ENCODE measurements at regions not wholly inside any gene's neighbourhood (a gene's known extent, or its start where the extent isn't known, plus 50 kb on each side); places are given as distances from the start of the nearest gene placed in this dataset.

DNA sequence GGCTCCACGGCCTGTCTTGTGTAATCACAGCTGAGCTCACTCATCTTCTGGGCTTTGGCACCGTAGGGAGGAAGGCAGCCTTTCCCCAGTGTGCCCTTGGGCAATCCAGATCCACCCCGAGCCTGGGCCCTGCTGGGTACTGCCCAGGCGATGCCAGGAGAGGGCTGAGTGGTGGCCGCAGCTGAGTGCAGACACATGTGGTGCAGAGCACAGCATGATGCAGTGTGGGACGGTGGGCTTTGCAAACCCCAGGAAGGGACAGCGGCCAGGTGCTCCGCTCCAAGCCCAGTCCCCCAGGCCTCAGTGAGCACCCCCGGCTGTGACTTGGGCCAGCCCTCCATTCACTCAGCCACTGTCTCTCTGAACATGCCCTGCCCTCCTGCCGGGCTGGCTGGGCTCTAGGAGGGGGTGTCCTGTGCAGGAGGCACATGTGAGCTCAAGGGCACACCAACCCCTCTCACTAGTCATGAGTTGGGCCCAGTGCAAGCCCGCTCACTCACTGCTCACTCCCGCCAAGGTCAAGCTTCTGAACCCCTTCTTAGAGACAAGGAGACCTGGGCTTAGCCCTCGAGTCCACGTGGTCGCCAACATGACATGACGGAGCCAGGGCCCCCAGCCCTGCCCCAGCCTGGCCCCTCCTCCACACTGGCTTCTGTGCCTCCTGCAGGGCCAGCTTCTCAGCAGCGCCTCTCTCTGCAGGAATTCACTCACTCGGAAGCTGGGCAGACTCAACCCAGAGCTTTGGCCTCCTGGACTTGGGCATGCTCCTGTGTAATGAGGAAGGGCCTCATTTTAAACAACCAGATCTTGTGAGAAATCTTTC, 77.5 kb upstream of the INSIG1 start:
- ATAC-seq (ENCODE audit: low FRiP score in 2 of 2) (no peak), DNase-seq (peak in 1 of 2 donors; percentile 65)
- H3K9me3 ChIP-seq: no peaks in the 10 kb centered on the region
- 81 to 90% methylated on average over 11 to 18 of the region's 18 CpGs for WGBS, 2 donors
- H3K4me1 ChIP-seq: peaks cover 0 to 4% (median 0%) of the 10 kb centered on the region in 4 donors
- no peak overlapping the region for H3K4me3 ChIP-seq
- H3K27me3 ChIP-seq: no peaks in the 10 kb centered on the region
- no peak overlapping the region for H3K27ac ChIP-seq
- TF ChIP-seq, protein P1, sequence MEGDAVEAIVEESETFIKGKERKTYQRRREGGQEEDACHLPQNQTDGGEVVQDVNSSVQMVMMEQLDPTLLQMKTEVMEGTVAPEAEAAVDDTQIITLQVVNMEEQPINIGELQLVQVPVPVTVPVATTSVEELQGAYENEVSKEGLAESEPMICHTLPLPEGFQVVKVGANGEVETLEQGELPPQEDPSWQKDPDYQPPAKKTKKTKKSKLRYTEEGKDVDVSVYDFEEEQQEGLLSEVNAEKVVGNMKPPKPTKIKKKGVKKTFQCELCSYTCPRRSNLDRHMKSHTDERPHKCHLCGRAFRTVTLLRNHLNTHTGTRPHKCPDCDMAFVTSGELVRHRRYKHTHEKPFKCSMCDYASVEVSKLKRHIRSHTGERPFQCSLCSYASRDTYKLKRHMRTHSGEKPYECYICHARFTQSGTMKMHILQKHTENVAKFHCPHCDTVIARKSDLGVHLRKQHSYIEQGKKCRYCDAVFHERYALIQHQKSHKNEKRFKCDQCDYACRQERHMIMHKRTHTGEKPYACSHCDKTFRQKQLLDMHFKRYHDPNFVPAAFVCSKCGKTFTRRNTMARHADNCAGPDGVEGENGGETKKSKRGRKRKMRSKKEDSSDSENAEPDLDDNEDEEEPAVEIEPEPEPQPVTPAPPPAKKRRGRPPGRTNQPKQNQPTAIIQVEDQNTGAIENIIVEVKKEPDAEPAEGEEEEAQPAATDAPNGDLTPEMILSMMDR (IDR thresholded peaks at IDR 0.05): no peak
- TF ChIP-seq POLR2A (IDR thresholded peaks at IDR 0.05): no peak
- no peak for TF ChIP-seq EP300 (IDR thresholded peaks at IDR 0.05)
- TF ChIP-seq POLR2AphosphoS5 (IDR thresholded peaks at IDR 0.05): no peak
- H3K36me3 ChIP-seq: no peaks in the 10 kb centered on the region

DNA sequence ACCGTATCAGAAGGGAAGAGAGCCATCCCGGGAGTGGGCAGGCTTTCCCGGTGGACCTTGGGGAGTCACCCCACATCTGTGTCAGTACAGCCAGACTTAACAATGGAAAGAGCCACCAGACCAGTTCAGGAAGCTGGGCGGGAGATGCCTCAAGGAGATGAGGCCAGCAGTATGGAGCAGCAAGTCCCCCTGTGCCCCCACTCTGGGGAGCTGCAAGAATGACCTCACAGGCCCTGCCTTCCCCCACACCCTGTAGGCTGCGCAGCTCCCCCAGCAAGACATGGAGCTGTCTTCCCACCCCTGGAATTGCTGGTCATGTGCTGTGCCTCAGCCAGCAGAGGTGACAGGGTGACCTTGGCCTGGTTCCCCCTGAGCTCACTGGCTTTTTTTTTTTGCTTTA, 76.8 kb upstream of the INSIG1 start:
- WGBS, 2 donors: 88 to 98% methylated on average over 3 to 5 of the region's 5 CpGs
- no peak overlapping the region for H3K4me3 ChIP-seq
- no peak overlapping the region for H3K27ac ChIP-seq
- H3K27me3 ChIP-seq: no peaks in the 10 kb centered on the region
- no peaks in the 10 kb centered on the region for H3K9me3 ChIP-seq
- H3K4me1 ChIP-seq: peaks cover 0 to 4% (median 0%) of the 10 kb centered on the region in 4 donors
- no peak for ATAC-seq (ENCODE audit: low FRiP score in 2 of 2)
- no peak for DNase-seq
- TF ChIP-seq, protein P1 (IDR thresholded peaks at IDR 0.05): no peak
- TF ChIP-seq EP300 (IDR thresholded peaks at IDR 0.05) (no peak), POLR2AphosphoS5 (IDR thresholded peaks at IDR 0.05) (no peak), POLR2A (IDR thresholded peaks at IDR 0.05) (no peak)
- H3K36me3 ChIP-seq: no peaks in the 10 kb centered on the region

DNA sequence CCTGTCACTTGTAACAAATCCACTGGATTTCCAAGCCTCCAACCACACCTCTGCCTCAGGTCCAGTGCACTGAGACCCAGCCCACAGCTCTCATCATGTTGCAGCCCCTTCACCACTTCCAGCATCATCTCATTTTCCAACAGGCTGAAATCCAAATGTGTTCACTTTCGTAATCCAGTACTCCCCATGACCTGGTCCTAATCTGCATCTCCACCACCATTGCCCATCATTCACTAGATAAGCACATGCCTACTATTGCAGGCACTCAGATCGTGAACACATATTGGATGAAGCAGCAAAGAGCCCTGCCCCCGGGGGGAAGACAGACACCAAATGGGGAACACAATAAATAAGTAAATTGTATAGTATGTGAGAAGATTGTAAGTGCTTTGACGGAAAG, 76.1 kb upstream of the INSIG1 start:
- DNase-seq (no peak), ATAC-seq (ENCODE audit: low FRiP score in 2 of 2) (no peak)
- no peaks in the 10 kb centered on the region for H3K36me3 ChIP-seq
- H3K4me3 ChIP-seq: no peak overlapping the region
- peaks cover 0 to 4% (median 0%) of the 10 kb centered on the region in 4 donors for H3K4me1 ChIP-seq
- TF ChIP-seq, protein P1 (IDR thresholded peaks at IDR 0.05): no peak
- TF ChIP-seq POLR2AphosphoS5 (IDR thresholded peaks at IDR 0.05): no peak
- no peak for TF ChIP-seq POLR2A (IDR thresholded peaks at IDR 0.05)
- no peak for TF ChIP-seq EP300 (IDR thresholded peaks at IDR 0.05)
- no peaks in the 10 kb centered on the region for H3K9me3 ChIP-seq
- H3K27ac ChIP-seq: no peak overlapping the region
- H3K27me3 ChIP-seq: no peaks in the 10 kb centered on the region
- 80 to 82% methylated on average over 4 of the region's 4 CpGs for WGBS, 2 donors

DNA sequence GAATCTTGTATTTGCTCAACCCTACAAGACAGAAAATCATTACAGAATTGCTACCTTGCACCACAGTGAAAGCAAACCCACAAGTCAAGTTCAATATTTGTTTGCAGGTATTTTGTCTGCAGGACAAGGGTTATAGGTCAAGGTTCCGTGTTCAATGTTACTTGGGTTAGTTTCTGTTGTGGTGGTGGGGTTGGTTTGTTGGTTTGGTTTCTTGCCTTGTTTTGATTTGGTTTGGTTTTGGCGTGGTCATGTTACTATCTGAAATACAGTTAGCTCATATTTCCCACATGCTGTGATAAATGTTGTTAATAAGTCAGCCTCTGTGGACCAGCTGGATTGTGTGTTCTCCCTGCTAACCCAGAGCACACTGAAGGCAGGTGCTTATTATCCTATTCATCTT, 75.6 kb upstream of the INSIG1 start:
- 72 to 80% methylated on average over 2 of the region's 2 CpGs for WGBS, 2 donors
- no peaks in the 10 kb centered on the region for H3K9me3 ChIP-seq
- H3K36me3 ChIP-seq: no peaks in the 10 kb centered on the region
- ATAC-seq (ENCODE audit: low FRiP score in 2 of 2): no peak
- no peak overlapping the region for H3K4me3 ChIP-seq
- no peak for DNase-seq
- H3K27ac ChIP-seq: no peak overlapping the region
- H3K27me3 ChIP-seq: no peaks in the 10 kb centered on the region
- H3K4me1 ChIP-seq: peaks cover 0 to 4% (median 0%) of the 10 kb centered on the region in 4 donors
- TF ChIP-seq POLR2A (IDR thresholded peaks at IDR 0.05) (no peak), EP300 (IDR thresholded peaks at IDR 0.05) (no peak), POLR2AphosphoS5 (IDR thresholded peaks at IDR 0.05) (no peak)
- TF ChIP-seq, protein P1 (IDR thresholded peaks at IDR 0.05): no peak

DNA sequence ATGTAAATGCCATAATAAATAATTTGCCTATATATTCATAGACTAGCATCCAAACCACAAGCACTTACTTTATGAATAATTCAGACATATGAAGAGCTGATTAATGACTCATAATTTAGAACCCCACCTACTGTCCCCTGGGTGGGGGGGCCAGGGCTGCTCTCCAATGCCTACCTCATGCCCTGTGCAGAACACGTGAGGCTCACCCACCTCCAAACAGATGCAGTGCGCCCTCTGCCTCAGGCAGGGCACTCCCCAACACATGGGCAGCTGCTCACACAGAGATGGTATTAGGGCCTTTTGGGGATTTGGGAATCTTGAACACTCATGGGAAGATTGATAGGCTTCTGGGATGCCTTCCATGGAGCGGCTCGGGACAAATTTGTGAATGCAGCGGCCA, 75.1 kb upstream of the INSIG1 start:
- TF ChIP-seq EP300 (IDR thresholded peaks at IDR 0.05) (no peak), POLR2A (IDR thresholded peaks at IDR 0.05) (no peak), POLR2AphosphoS5 (IDR thresholded peaks at IDR 0.05) (no peak)
- TF ChIP-seq, protein P1 (IDR thresholded peaks at IDR 0.05): no peak
- no peak overlapping the region for H3K27ac ChIP-seq
- WGBS, 2 donors: 86 to 91% methylated on average over 5 of the region's 5 CpGs
- no peaks in the 10 kb centered on the region for H3K9me3 ChIP-seq
- no peaks in the 10 kb centered on the region for H3K36me3 ChIP-seq
- ATAC-seq (ENCODE audit: low FRiP score in 2 of 2) (no peak), DNase-seq (no peak)
- no peaks in the 10 kb centered on the region for H3K27me3 ChIP-seq
- no peak overlapping the region for H3K4me3 ChIP-seq
- H3K4me1 ChIP-seq: peaks cover 0 to 4% (median 0%) of the 10 kb centered on the region in 4 donors
